Omental fat pad (tissue), 3 donors: ENCODE measurements at regions not wholly inside any gene's neighbourhood (a gene's known extent, or its start where the extent isn't known, plus 50 kb on each side); places are given as distances from the start of the nearest gene placed in this dataset.

Experiments used
- ATAC-seq: fragments of 150-250 bp; one replicate; pipeline ENCODE4 v1.9.1; 2016; ENCODE audit warnings: mild to moderate bottlenecking, moderate library complexity; ENCODE audit not compliant: low FRiP score
- DNase-seq: peaks from one replicate; pipeline ENCODE4 v3.0.0-alpha.2; 2019; ENCODE audit warnings: low spot score
- CTCF ChIP-seq, 3 donors: fragments of 450-650 bp; IDR thresholded peaks; one replicate each; pipeline ENCODE4 v1.5.1; 2016 to 2017; ENCODE audit warnings: antibody characterized with exemption in 3 of 3, mild to moderate bottlenecking in 3 of 3, moderate library complexity in 2 of 3

- TF ChIP-seq CTCF (IDR thresholded peaks at IDR 0.05): no peak
- DNase-seq (no peak), ATAC-seq (no peak)
Measured at GRCh38 chr2:125850541-125850940, 805.4 kb upstream of the GYPC start.

- DNase-seq: no peak
- no peak for TF ChIP-seq CTCF (IDR thresholded peaks at IDR 0.05)
- ATAC-seq: no peak
Measured at GRCh38 chr2:125852364-125852763, 803.6 kb upstream of the GYPC start.

GRCh38 chr2:125853626-125854025, 802.3 kb upstream of the GYPC start:
- no peak for TF ChIP-seq CTCF (IDR thresholded peaks at IDR 0.05)
- DNase-seq: no peak
- ATAC-seq: no peak

GRCh38 chr2:125855204-125855603, 800.8 kb upstream of the GYPC start:
- DNase-seq (no peak), ATAC-seq (no peak)
- no peak for TF ChIP-seq CTCF (IDR thresholded peaks at IDR 0.05)

- no peak for TF ChIP-seq CTCF (IDR thresholded peaks at IDR 0.05)
- ATAC-seq: no peak
- DNase-seq: no peak
Measured at GRCh38 chr2:125857971-125858794, 797.8 kb upstream of the GYPC start.

GRCh38 chr2:125861461-125861860, 794.5 kb upstream of the GYPC start:
- TF ChIP-seq CTCF (IDR thresholded peaks at IDR 0.05): no peak
- ATAC-seq (no peak), DNase-seq (no peak)

- ATAC-seq (no peak), DNase-seq (no peak)
- no peak for TF ChIP-seq CTCF (IDR thresholded peaks at IDR 0.05)
Measured at GRCh38 chr2:125867908-125868307, 788.0 kb upstream of the GYPC start.
